H1 (cell line): ENCODE measurements at regions not wholly inside any gene's neighbourhood (a gene's known extent, or its start where the extent isn't known, plus 50 kb on each side); places are given as distances from the start of the nearest gene placed in this dataset.

Experiments
- CTCF ChIA-PET: fragments of 300-600 bp; sonication (Branson Sonifier 250); formaldehyde crosslinking; loops from one replicate; lab custom pipeline; 2021; ENCODE audit not compliant: partially characterized antibody; lab: Charles Lee
- POLR2A ChIA-PET: fragments of 300-600 bp; sonication (Branson Sonifier 250); formaldehyde crosslinking; loops from one replicate; lab custom pipeline; 2021; ENCODE audit warnings: inconsistent platforms; ENCODE audit not compliant: partially characterized antibody; lab: Charles Lee
- DNase-seq, 2 experiments: peaks; one replicate each; pipeline versions ENCODE4 v3.0.0 to v3.0.0-alpha.2; 2010 to 2022; ENCODE audit warnings: low spot score in 2 of 2, low read depth in 1 of 2, mixed read lengths in 1 of 2
- FAIRE-seq: peaks from 2 replicates; lab custom pipeline; 2011; peaks lifted over from hg19 to GRCh38; lab: Jason Lieb, UNC
- H2AFZ ChIP-seq: 2 replicates; pipeline ENCODE4 v1.8.1; 2012; ENCODE audit warnings: low read length, inconsistent platforms
- H2AK5ac ChIP-seq: 2 replicates; pipeline ENCODE4 v1.6.1; 2013; ENCODE audit warnings: low read depth, low read length
- H2BK120ac ChIP-seq: replicated peaks from 2 replicates; pipeline ENCODE3; 2013; ENCODE audit warnings: low read depth, low read length, inconsistent platforms
- H2BK12ac ChIP-seq: 2 replicates; pipeline ENCODE4 v1.6.1; 2013; ENCODE audit warnings: low read depth, low read length
- H2BK15ac ChIP-seq: 2 replicates; pipeline ENCODE4 v1.6.1; 2013; ENCODE audit warnings: low read length
- H2BK20ac ChIP-seq: 2 replicates; pipeline ENCODE4 v1.6.1; 2013; ENCODE audit warnings: low read length
- H2BK5ac ChIP-seq: 2 replicates; pipeline ENCODE4 v1.6.1; 2013; ENCODE audit warnings: low read depth, low read length
- H3K14ac ChIP-seq: 2 replicates; pipeline ENCODE4 v1.6.1; 2013; ENCODE audit warnings: inconsistent platforms; ENCODE audit not compliant: insufficient read length
- H3K18ac ChIP-seq: 2 replicates; pipeline ENCODE4 v1.6.1; 2013; ENCODE audit warnings: low read length; ENCODE audit errors: extremely low read depth
- H3K23ac ChIP-seq: 2 replicates; pipeline ENCODE4 v1.6.1; 2013; ENCODE audit warnings: inconsistent platforms; ENCODE audit not compliant: insufficient read length
- H3K23me2 ChIP-seq: 2 replicates; pipeline ENCODE4 v1.6.1; 2013; ENCODE audit warnings: low read depth, low read length
- H3K27ac ChIP-seq: 2 replicates; pipeline ENCODE4 v1.6.1; 2011; ENCODE audit warnings: low read depth, low read length, inconsistent platforms
- H3K27me3 ChIP-seq, 4 experiments: replicated peaks in 1 of 4; 1 replicate in 1 of 4; 2 replicates in 3 of 4; pipeline versions ENCODE4 v1.6.1 to v1.8.1; 2011 to 2013; ENCODE audit warnings: low read length in 3 of 4, mild to moderate bottlenecking in 3 of 4, inconsistent platforms in 2 of 4, mixed read lengths in 2 of 4, moderate library complexity in 1 of 4; ENCODE audit not compliant: control insufficient read depth in 3 of 4, insufficient read depth in 3 of 4; ENCODE audit errors: extremely low read depth in 1 of 4
- H3K36me3 ChIP-seq, 4 experiments: 2 replicates each; pipeline versions ENCODE4 v1.6.1 to v1.8.1; 2011 to 2013; ENCODE audit warnings: mild to moderate bottlenecking in 4 of 4, low read length in 3 of 4, moderate library complexity in 2 of 4, control low read depth in 1 of 4, inconsistent platforms in 1 of 4; ENCODE audit not compliant: insufficient read depth in 4 of 4, control insufficient read depth in 2 of 4
- H3K4ac ChIP-seq: replicated peaks from 2 replicates; pipeline ENCODE3; 2013; ENCODE audit warnings: low read length, low read depth, mixed read lengths, inconsistent platforms; ENCODE audit not compliant: insufficient read length
- H3K4me1 ChIP-seq, 4 experiments: replicated peaks in 1 of 4; 1 replicate in 1 of 4; 2 replicates in 3 of 4; pipeline versions ENCODE4 v1.6.1 to v1.8.1; 2011 to 2013; ENCODE audit warnings: low read length in 3 of 4, inconsistent platforms in 2 of 4, mixed read lengths in 1 of 4; ENCODE audit not compliant: insufficient read depth in 4 of 4, control insufficient read depth in 3 of 4
- H3K4me2 ChIP-seq, 2 experiments: 2 replicates each; pipeline versions ENCODE4 v1.6.1 to v1.8.1; 2011 to 2013; ENCODE audit warnings: low read depth in 2 of 2, low read length in 2 of 2, control low read depth in 1 of 2, inconsistent platforms in 1 of 2, mild to moderate bottlenecking in 1 of 2; ENCODE audit not compliant: insufficient read depth in 1 of 2
- H3K4me3 ChIP-seq, 4 experiments: fragments of 200-600, 300-600 bp in 1 of 4; sonication (generic), shearing (Covaris generic), sonication (Bioruptor Twin) in 1 of 4; 2 replicates each; pipeline versions ENCODE4 v1.5.1 to v1.8.1; 2011 to 2016; ENCODE audit warnings: low read length in 4 of 4, low read depth in 3 of 4, control low read depth in 2 of 4, inconsistent platforms in 2 of 4, mild to moderate bottlenecking in 2 of 4, mixed read lengths in 1 of 4, moderate library complexity in 1 of 4; ENCODE audit not compliant: insufficient read depth in 2 of 4; ENCODE audit errors: extremely low read depth in 1 of 4
- H3K56ac ChIP-seq: replicated peaks from 2 replicates; pipeline ENCODE3; 2013; ENCODE audit warnings: low read depth, mild to moderate bottlenecking, mixed read lengths, low read length, inconsistent platforms; ENCODE audit not compliant: insufficient read length
- H3K79me1 ChIP-seq: 2 replicates; pipeline ENCODE4 v1.6.1; 2013; ENCODE audit warnings: low read depth, low read length, control low read depth
- H3K79me2 ChIP-seq, 2 experiments: 2 replicates each; pipeline versions ENCODE4 v1.6.1 to v1.8.1; 2012 to 2013; ENCODE audit warnings: low read length in 2 of 2, mild to moderate bottlenecking in 2 of 2, inconsistent platforms in 1 of 2; ENCODE audit not compliant: insufficient read depth in 2 of 2, control insufficient read depth in 1 of 2
- H3K9ac ChIP-seq, 4 experiments: replicated peaks in 1 of 4; 1 replicate in 1 of 4; 2 replicates in 3 of 4; pipeline versions ENCODE4 v1.6.1 to v1.8.1; 2011 to 2013; ENCODE audit warnings: low read depth in 3 of 4, low read length in 3 of 4, control low read depth in 2 of 4, mild to moderate bottlenecking in 2 of 4, moderate library complexity in 2 of 4, inconsistent platforms in 1 of 4; ENCODE audit errors: extremely low read depth in 1 of 4
- H3K9me3 ChIP-seq, 2 experiments: 2 replicates each; pipeline versions ENCODE4 v1.6.1 to v1.8.1; 2012 to 2013; ENCODE audit warnings: mild to moderate bottlenecking in 2 of 2, moderate library complexity in 2 of 2, control low read depth in 1 of 2, inconsistent platforms in 1 of 2, low read depth in 1 of 2, low read length in 1 of 2, mixed read lengths in 1 of 2; ENCODE audit not compliant: insufficient read depth in 2 of 2
- H4K20me1 ChIP-seq, 2 experiments: replicated peaks in 1 of 2; 2 replicates each; pipeline versions ENCODE3 to v1.8.1; 2011 to 2013; ENCODE audit warnings: inconsistent platforms in 2 of 2, low read length in 2 of 2, mild to moderate bottlenecking in 1 of 2; ENCODE audit not compliant: insufficient read depth in 2 of 2, control insufficient read depth in 1 of 2
- H4K5ac ChIP-seq: 2 replicates; pipeline ENCODE4 v1.6.1; 2013; ENCODE audit warnings: low read length, low read depth, mixed read lengths, inconsistent platforms; ENCODE audit not compliant: insufficient read length
- H4K8ac ChIP-seq: 2 replicates; pipeline ENCODE4 v1.8.0; 2013; ENCODE audit warnings: mild to moderate bottlenecking, moderate library complexity, low read length, inconsistent platforms; ENCODE audit not compliant: insufficient read depth; ENCODE audit errors: extremely low read depth
- H4K91ac ChIP-seq: replicated peaks from 2 replicates; pipeline ENCODE3; 2013; ENCODE audit warnings: low read length, mixed read lengths, inconsistent platforms; ENCODE audit not compliant: insufficient read length
- ATF3 ChIP-seq: IDR thresholded peaks from 2 replicates; pipeline ENCODE4 v1.6.1; 2011; ENCODE audit warnings: low read depth, mild to moderate bottlenecking, low read length; ENCODE audit not compliant: insufficient read depth
- BACH1 ChIP-seq: IDR thresholded peaks from 2 replicates; pipeline ENCODE4 v1.6.1; 2012; ENCODE audit warnings: low read length, improper control_type of control experiment
- CEBPB ChIP-seq: IDR thresholded peaks from 2 replicates; pipeline ENCODE4 v1.6.1; 2012; ENCODE audit warnings: low read depth, low read length
- EGR1 ChIP-seq: IDR thresholded peaks from 2 replicates; pipeline ENCODE4 v1.6.1; 2011; ENCODE audit warnings: low read depth, low read length, borderline replicate concordance
- EZH2 ChIP-seq: fragments of 200-600 bp; sonication (generic); IDR thresholded peaks from 2 replicates; pipeline ENCODE4 v1.7.1; 2012; ENCODE audit warnings: low read depth, mild to moderate bottlenecking, moderate library complexity, low read length, inconsistent platforms; ENCODE audit not compliant: severe bottlenecking
- GABPA ChIP-seq: IDR thresholded peaks from 2 replicates; pipeline ENCODE4 v1.6.1; 2011; ENCODE audit warnings: mild to moderate bottlenecking, low read length, moderate library complexity, borderline replicate concordance; ENCODE audit not compliant: insufficient read depth
- HDAC6 ChIP-seq: IDR thresholded peaks from one replicate; pipeline ENCODE4 v1.7.1; 2012; ENCODE audit warnings: low read depth, mild to moderate bottlenecking, inconsistent platforms, low read length, moderate library complexity
- KDM5A ChIP-seq: fragments of 200-600 bp; IDR thresholded peaks from 2 replicates; pipeline ENCODE4 v1.7.1; 2012; ENCODE audit warnings: mild to moderate bottlenecking, low read length, inconsistent platforms, mixed read lengths
- PHF8 ChIP-seq: fragments of 200-600 bp; sonication (generic); conservative IDR thresholded peaks from 2 replicates; pipeline ENCODE4 v1.7.1; 2012; ENCODE audit warnings: low read depth, mild to moderate bottlenecking, inconsistent platforms, low read length, moderate library complexity
- SP4 ChIP-seq: IDR thresholded peaks from 2 replicates; pipeline ENCODE4 v1.6.1; 2012; ENCODE audit warnings: low read length, inconsistent platforms
- SRF ChIP-seq: IDR thresholded peaks from 2 replicates; pipeline ENCODE4 v1.6.1; 2011; ENCODE audit warnings: mild to moderate bottlenecking, low read depth, low read length, moderate library complexity
- TEAD4 ChIP-seq: IDR thresholded peaks from 2 replicates; pipeline ENCODE4 v1.6.1; 2012; ENCODE audit warnings: low read depth, low read length, inconsistent platforms, mixed read lengths
- YY1 ChIP-seq: IDR thresholded peaks from 2 replicates; pipeline ENCODE4 v1.6.1; 2011; ENCODE audit warnings: low read depth, mild to moderate bottlenecking, low read length
- WGBS, 2 experiments: shearing (Covaris generic) in 1 of 2; methylation state at CpG; one replicate each; pipeline versions ENCODE4 v1.1.6 to v1.1.7; 2013 to 2015; ENCODE audit warnings: low lambda C conversion rate in 2 of 2, mixed read lengths in 2 of 2, inconsistent platforms in 1 of 2, low coverage in 1 of 2, missing lambda C conversion rate in 1 of 2; ENCODE audit not compliant: insufficient replicate concordance in 2 of 2, insufficient coverage in 1 of 2, insufficient read length in 1 of 2; ENCODE audit errors: extremely low coverage in 1 of 2, missing lambda C conversion rate in 1 of 2; 5-methylcytosine and 5-hydroxymethylcytosine counted together

DNA sequence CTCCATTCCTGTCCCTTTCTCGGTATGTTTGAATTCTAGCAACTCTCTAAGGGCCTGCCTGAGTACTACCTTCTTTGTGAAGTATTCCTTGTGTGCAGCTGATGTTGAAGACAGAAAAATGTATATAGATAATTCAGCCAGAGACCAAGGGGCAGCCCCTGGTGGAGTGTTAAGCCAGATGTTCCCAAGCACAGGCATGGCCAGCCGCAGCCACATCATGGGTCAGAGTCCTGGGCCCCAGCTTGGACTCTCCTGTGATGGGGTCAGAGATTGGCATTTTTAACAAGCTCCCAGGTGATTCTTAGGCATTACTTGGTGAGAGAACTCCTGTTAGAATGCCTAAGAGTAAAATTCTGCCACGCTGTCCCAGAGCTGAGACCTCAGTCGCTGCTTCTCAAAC is 100.8 kb downstream of the IRF8 start:
- Histone ChIP-seq H4K8ac (no peak overlapping the region), H3K4me3 (no peak overlapping the region), H3K23ac (no peak overlapping the region), H3K4me2 (no peak overlapping the region), H3K79me1 (no peaks in the 10 kb centered on the region), H3K9me3 (no peaks in the 10 kb centered on the region), H3K18ac (no peak overlapping the region), H3K27ac (no peak overlapping the region), H3K4me1 (no peaks in the 10 kb centered on the region), H2BK20ac (no peak overlapping the region), H4K20me1 (no peaks in the 10 kb centered on the region), H3K56ac (no peak overlapping the region), H4K5ac (no peak overlapping the region), H2BK12ac (no peak overlapping the region), H3K4ac (no peak overlapping the region), H3K14ac (no peak overlapping the region), H2AK5ac (no peak overlapping the region), H2BK120ac (no peak overlapping the region), H4K91ac (no peak overlapping the region), H3K27me3 (no peaks in the 10 kb centered on the region), H3K36me3 (no peaks in the 10 kb centered on the region), H3K9ac (no peak overlapping the region), H3K79me2 (no peaks in the 10 kb centered on the region), H2BK15ac (no peak overlapping the region), H3K23me2 (no peaks in the 10 kb centered on the region), H2AFZ (no peak overlapping the region), H2BK5ac (no peak overlapping the region)
- TF ChIP-seq YY1 (no peak), EGR1 (no peak), EZH2 (no peak), PHF8 (no peak), ATF3 (no peak), TEAD4 (no peak), KDM5A (no peak), HDAC6 (no peak), GABPA (no peak), BACH1 (no peak), CEBPB (no peak), SP4 (no peak), SRF (no peak)
- WGBS, 2 experiments, result 94% methylated on average over 4 of the region's 4 CpGs; no CpG with 5 or more reads in 1 of the 2 experiments
- DNase-seq (no peak), FAIRE-seq (no peak)
- CTCF ChIA-PET, result interaction anchor here (1.8 to 2.9 kb wide), 3 partner anchors 16 to 180 kb away, joined by 7 to 10 read pairs (median 9); no protein-coding TSS in a partner anchor
- POLR2A ChIA-PET, result no interaction called here
